AG04450 (cell line): ENCODE measurements at regions not wholly inside any gene's neighbourhood (a gene's known extent, or its start where the extent isn't known, plus 50 kb on each side); places are given as distances from the start of the nearest gene placed in this dataset.
A peak's percentile ranks its signal among the peaks of the same experiment; 100 is the strongest.

Experiments
- CTCF ChIA-PET: fragments of 300-600, 350-600 bp; formaldehyde crosslinking; extraction: SDS; loops from one replicate; lab custom pipeline; 2022; ENCODE audit warnings: antibody characterized with exemption, inconsistent platforms; lab: Charles Lee
- POLR2A ChIA-PET: fragments of 350-600 bp; formaldehyde crosslinking; extraction: SDS; loops from one replicate; lab custom pipeline; 2021; ENCODE audit warnings: antibody characterized with exemption, inconsistent platforms; lab: Yijun Ruan, JAX
- DNase-seq: peaks from one replicate; pipeline ENCODE4 v3.0.0-alpha.2; 2011; ENCODE audit warnings: low read depth, low spot score
- H3K27ac ChIP-seq: one replicate; pipeline ENCODE4 v1.5.1; 2012; ENCODE audit warnings: low read depth, low read length, control low read depth
- H3K27me3 ChIP-seq: one replicate; pipeline ENCODE4 v1.6.0; 2012; ENCODE audit warnings: low read length; ENCODE audit not compliant: control insufficient read depth, insufficient read depth
- H3K4me3 ChIP-seq: 2 replicates; pipeline ENCODE4 v1.5.1; 2011; ENCODE audit warnings: mild to moderate bottlenecking, low read depth, low read length, control low read depth
- H3K9me3 ChIP-seq: 2 replicates; pipeline ENCODE4 v1.5.1; 2012; ENCODE audit warnings: low read length; ENCODE audit not compliant: control insufficient read depth, insufficient read depth
- CTCF ChIP-seq: IDR thresholded peaks from 2 replicates; pipeline ENCODE4 v1.5.1; 2011; ENCODE audit warnings: low read depth, low read length, control low read depth, inconsistent platforms

GRCh38 chr4:96009427-96010119 is 169.7 kb downstream of the PDHA2 start:
- TF ChIP-seq CTCF, result no peak
- Histone ChIP-seq H3K27ac (no peak overlapping the region), H3K9me3 (peaks cover 5% of the 10 kb centered on the region; the same call in 1 of the 2 replicates), H3K27me3 (no peaks in the 10 kb centered on the region), H3K4me3 (no peak overlapping the region)
- DNase-seq, result no peak
- ChIA-PET CTCF (no interaction called here), POLR2A (no interaction called here)

GRCh38 chr4:96012687-96013086 is 172.8 kb downstream of the PDHA2 start:
- DNase-seq, result no peak
- Histone ChIP-seq H3K4me3 (no peak overlapping the region), H3K27ac (no peak overlapping the region), H3K27me3 (no peaks in the 10 kb centered on the region), H3K9me3 (peaks cover 5% of the 10 kb centered on the region; the same call in 1 of the 2 replicates)
- CTCF ChIA-PET, result no interaction called here
- no peak for TF ChIP-seq CTCF
- POLR2A ChIA-PET, result no interaction called here

- no peak for DNase-seq
These were observed 176.9 kb downstream of the PDHA2 start for GRCh38 chr4:96016634-96017299.

GRCh38 chr4:96025011-96025410 is 185.1 kb downstream of the PDHA2 start:
- no peaks in the 10 kb centered on the region for H3K27me3 ChIP-seq
- H3K4me3 ChIP-seq, result no peak overlapping the region
- CTCF ChIA-PET, result no interaction called here
- POLR2A ChIA-PET, result no interaction called here
- no peak for DNase-seq
- no peak for TF ChIP-seq CTCF
- H3K27ac ChIP-seq, result no peak overlapping the region
- no peaks in the 10 kb centered on the region for H3K9me3 ChIP-seq

More at GRCh38 chr4:96016634-96017299, 176.9 kb downstream of the PDHA2 start:
- Histone ChIP-seq H3K27ac (no peak overlapping the region), H3K9me3 (no peaks in the 10 kb centered on the region), H3K27me3 (no peaks in the 10 kb centered on the region), H3K4me3 (no peak overlapping the region)
- ChIA-PET CTCF (no interaction called here), POLR2A (no interaction called here)
- TF ChIP-seq CTCF, result no peak

GRCh38 chr4:96035727-96036126 is 195.8 kb downstream of the PDHA2 start:
- Histone ChIP-seq H3K9me3 (no peaks in the 10 kb centered on the region), H3K27ac (no peak overlapping the region), H3K4me3 (no peak overlapping the region), H3K27me3 (no peaks in the 10 kb centered on the region)
- no peak for DNase-seq
- ChIA-PET POLR2A (no interaction called here), CTCF (interaction anchor here (1.1 kb wide), 1 partner anchor 115 kb away, joined by 3 read pairs; no protein-coding TSS in a partner anchor)
- TF ChIP-seq CTCF, result peak; percentile 16; the same call in 1 of the 2 replicates
